Kidney tubule cell (primary cell): ENCODE measurements at regions not wholly inside any gene's neighbourhood (a gene's known extent, or its start where the extent isn't known, plus 50 kb on each side); places are given as distances from the start of the nearest gene placed in this dataset.

Source experiments
- DNase-seq: peaks from one replicate; pipeline ENCODE4 v3.0.0-alpha.2; 2018; ENCODE audit warnings: low spot score

- no peak for DNase-seq
Measured at GRCh38 chr2:206845877-206846276, 80.5 kb downstream of the FASTKD2 start.

DNA sequence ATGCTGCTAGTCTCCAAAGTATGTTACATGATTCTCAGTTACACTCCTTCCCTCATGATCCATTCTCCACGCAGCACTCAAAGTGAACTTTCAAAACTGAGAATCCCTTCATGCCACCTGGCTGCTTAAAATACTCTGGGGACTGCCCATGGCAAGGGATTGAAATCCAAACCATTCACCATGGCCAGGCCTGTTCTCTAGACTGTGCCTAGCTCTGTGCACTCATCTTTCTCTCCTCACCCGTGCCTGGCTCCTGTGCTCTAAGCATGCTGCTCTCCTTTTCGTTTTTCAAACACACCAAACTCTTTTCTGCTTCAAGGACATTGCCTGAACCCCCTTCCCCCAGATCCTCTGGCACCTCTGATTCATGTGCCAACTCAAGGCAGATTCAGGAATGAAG is 80.9 kb downstream of the FASTKD2 start:
- DNase-seq, result no peak

DNA sequence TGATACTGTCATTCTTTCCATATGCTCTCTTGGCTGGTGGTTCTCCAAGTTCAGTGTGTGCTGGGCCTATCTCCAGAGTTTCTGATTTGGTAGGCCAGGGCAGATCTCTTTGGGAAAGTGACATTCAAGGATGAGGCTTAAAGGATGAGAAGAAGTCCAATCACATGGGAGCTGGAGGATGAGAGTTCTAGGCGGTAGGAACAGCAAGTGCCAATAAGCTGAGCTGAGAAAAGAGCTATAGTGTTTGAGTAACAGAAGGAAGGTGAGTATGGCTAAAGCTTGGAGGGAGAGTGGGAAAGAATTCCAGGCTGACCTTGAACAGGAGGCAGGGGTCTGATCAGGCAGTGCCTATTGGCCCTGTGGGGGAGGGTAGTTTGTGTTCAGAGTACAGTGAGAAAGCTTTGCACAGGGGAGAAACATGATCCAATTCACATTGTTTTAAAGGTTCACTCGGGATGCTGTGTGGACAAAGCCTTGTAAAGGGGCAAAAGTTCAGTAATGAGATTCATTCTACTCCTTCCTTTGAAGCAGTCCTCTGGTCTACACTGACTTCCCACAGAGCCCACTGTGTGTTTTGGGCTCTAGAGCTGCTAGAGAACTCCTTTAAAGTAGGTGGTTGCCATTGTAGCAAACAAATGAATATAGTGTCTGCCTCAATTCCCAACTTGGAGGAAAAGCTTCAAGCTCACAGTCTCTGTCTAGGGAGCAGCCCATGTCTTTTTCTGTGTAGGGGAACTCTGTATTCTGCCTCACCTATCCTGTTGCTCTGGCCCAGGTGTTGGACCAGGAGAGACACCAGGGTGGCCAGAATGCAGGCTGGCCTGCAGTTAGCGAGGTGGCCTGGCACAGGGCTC is 81.8 kb downstream of the FASTKD2 start:
- DNase-seq, result no peak

GRCh38 chr2:206850369-206850768 is 85.0 kb downstream of the FASTKD2 start:
- DNase-seq, result no peak

- no peak for DNase-seq
Measured at GRCh38 chr2:206851521-206851920, 86.1 kb downstream of the FASTKD2 start.

- DNase-seq, result no peak
Measured at GRCh38 chr2:206853915-206854314, 85.4 kb upstream of the CPO start.

DNA sequence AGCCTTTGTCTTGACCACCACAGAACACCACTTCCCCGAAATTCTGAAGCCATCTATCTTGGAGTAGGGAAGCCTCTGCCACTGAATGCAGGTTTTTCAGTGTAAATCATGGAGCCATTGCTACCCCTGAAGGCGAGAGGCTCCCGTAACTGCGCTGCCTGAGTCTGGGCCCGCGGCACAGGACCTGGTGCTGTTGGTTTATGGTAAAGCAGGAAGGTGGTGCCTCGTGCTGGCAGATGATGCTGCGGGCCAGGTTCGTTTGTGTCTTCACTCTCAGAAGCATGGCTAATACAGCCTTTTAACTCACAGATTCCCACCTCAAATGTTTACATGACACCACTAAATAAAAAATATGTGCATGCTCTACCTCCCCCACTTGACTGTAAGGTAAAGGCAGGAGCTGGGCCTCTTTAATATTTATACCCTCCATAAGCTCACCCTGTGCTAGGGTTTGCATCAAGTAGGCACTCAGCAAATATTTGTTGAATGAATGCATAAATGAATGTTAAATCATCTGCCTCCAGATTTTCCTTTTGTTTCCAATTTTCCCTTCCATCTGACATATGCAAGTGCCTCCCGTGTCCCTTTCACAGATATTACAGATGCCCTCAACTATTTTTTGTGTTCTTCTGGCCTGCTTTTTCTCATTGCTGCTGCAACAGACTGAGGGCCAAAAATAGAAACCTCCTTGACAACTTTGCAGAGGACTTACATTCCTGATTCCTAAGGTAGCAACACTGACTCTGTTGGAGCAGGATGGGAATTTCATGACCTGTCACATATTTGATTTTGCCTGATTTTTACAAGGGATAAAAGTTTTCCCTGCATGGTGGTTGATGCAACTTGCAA is 83.5 kb upstream of the CPO start:
- no peak for DNase-seq

DNA sequence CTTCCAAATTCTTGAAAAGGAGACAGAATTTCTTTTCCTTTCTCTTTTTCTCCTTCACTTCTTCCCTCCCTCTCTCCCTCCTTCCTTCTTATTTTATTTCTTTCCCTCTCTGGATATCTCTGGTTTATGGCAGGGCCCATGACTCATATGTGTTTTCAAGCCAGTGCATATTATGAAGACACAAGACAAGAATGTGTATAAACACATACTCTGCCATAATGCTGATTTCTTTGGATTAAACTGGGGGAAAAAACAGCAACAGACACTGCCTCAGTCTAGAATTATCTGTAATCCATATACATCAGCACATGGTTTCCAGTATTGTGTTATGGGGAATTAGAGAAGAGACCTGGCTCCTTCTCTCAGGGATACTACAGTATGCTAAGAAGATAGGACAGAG is 82.8 kb upstream of the CPO start:
- DNase-seq, result peak; percentile 19

DNA sequence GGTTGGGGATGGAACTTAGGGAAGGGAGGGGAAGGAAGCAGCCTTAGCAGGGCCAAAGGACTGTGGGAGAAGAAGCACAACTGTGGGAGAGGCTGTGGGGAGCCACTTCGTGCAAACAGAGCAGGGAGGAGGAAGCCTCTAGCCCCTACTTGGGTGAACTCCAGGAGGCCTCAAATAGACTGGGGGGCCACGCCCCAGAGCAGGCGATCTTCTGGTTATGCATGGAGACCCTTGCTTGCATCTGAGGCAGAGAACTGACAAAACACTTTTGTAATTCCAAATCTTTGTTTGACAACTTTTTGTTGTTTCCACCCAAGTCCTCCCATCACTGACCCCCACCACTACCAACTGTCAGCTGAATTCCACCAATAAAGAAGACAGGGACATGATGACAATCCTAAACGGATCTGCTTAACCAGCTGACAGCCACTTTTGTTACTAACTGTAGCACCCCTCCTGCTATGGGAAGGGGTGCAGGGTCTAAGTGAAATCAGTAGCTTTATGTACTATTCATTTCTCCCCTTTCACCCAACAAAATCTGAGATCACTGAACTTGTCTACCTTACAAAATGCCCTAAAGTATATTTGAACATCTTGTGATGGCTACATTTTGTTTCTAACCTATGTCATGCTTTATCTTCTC is 80.5 kb upstream of the CPO start:
- DNase-seq, result no peak

DNA sequence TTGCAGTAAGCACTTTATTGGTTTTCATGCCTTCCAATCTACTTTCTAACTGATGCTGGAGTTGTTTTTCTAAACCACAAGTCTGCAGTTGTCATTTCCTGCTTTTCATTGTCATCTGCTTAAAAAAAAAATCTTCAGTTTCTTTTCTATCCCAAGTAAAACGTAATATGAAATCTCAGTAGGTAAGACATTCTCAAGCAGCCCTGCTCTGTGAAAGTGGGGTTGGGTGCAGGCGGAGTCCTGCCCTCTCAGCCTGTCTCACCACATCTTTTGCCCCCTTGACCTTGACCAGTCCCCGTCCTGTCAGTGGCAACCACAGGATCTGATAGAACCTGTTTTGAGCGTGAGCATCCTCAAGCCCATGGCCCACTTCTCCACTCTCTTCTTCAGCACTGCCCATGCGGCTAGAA is 80.0 kb upstream of the CPO start:
- no peak for DNase-seq

- no peak for DNase-seq
Measured at GRCh38 chr2:206863196-206863595, 76.1 kb upstream of the CPO start.

DNA sequence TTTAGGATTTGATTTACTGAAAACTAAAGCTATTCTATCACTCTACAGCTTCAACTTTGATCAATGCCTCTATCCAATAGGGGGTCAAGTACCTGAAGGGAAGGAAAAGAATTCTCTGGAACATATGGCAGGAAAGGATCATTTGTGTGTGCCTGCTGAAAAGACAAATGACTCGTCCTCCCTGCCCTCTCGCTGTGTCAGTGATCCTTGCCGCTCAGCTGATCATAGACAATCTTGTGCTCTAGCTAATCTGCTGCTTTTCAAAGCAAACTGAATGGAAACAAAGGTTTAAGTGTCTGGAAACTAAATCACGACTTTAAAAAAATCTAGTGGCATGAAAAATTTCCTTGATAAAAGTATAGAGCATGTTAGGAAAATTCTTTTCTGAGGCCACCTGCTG is 75.6 kb upstream of the CPO start:
- DNase-seq, result peak; percentile 17

GRCh38 chr2:206867006-206867405 is 72.3 kb upstream of the CPO start:
- no peak for DNase-seq

- DNase-seq, result peak; percentile 79
Measured at GRCh38 chr2:206869824-206870495, 69.4 kb upstream of the CPO start.

- no peak for DNase-seq
Measured at GRCh38 chr2:206873423-206873822, 65.9 kb upstream of the CPO start.

DNA sequence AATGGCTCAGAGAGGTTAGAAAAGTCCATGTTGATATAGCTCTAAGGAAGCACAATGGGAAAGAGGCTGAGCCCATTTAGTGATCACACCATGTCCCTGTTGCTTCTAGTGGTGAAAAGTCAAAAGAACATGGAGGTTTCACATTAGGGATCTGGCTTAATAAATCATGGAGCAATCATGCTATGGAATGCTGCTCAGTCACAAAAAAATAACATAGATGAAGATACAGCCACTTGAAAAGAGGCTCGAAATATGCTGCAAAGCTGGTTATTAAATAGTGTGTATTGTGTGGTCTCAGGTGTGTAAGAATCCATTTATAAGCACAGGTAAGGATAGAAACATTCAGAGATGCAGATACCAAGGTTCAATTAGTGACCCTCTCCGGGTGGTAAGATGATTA is 63.6 kb upstream of the CPO start:
- DNase-seq, result no peak

DNA sequence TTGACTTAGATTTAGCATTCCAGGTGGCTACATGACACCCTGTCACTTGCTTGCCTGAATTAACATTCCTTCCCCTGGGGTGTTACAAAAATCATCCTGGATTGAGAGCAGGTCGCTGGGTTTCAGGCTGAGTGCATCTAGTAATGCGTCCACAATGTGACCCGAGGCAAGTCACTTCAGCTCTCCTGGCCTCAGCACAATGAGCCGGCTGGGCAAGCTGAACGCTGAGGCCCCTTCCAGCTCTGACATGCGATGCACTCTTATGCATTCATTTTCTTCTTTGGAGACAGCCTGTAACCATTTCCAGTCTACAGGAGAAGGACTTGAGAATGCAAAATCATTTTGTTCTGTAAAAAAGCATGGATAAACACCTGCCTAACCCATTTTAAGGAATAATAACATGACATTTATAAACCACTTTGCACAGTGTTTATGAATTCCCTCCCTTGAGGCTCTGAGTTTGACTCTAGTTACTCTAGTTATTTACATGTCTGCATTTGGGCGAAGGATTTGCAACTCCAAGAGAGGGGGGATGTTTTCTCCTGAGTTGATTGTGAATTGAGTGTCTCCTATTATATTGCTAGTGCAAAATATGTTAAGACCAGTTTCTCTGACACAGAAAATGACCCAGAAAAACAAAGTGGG is 63.0 kb upstream of the CPO start:
- peak; percentile 23 for DNase-seq

GRCh38 chr2:206881708-206882410 is 57.5 kb upstream of the CPO start:
- no peak for DNase-seq

DNA sequence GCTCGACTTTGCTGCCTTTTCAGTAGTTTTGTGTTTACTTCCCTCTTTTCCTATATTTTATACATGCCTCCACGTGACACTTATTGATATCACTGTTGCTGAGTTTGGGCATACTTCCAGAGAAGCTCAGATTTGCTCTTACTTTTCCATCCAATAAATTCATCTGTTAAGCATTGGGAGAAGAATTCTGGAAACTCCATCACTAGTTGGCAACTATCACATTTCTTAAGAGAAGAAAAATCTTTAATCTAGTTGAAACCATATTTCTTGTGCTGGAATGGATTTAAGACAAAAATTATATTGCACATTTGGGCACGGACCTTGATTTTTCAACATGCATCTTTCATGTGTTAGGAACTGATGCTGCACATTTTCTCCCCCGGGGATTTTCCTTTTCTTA is 52.6 kb upstream of the CPO start:
- DNase-seq, result no peak

GRCh38 chr2:206887745-206888144 is 51.6 kb upstream of the CPO start:
- no peak for DNase-seq
